A549 (cell line): ENCODE measurements at regions not wholly inside any gene's neighbourhood (a gene's known extent, or its start where the extent isn't known, plus 50 kb on each side); places are given as distances from the start of the nearest gene placed in this dataset.

Source experiments
- BCL3 ChIP-seq: fragments of >200 bp; sonication (Bioruptor Twin); formaldehyde crosslinking; IDR thresholded peaks from 3 replicates; pipeline ENCODE4 v1.6.1; 2016
- CTCF ChIP-seq: fragments of >200 bp; sonication (Bioruptor Twin); formaldehyde crosslinking; IDR thresholded peaks from 3 replicates; pipeline ENCODE4 v1.5.1; 2016
- E2F6 ChIP-seq: IDR thresholded peaks from 2 replicates; pipeline ENCODE4 v1.6.1; 2012; ENCODE audit warnings: low read depth, borderline replicate concordance
- FOSL2 ChIP-seq, 2 experiments: fragments of 450-650 bp in 1 of 2; fragments of >200 bp in 1 of 2; sonication (Bioruptor Twin) in 1 of 2; formaldehyde crosslinking; IDR thresholded peaks; 2 replicates each; pipeline versions ENCODE4 v1.5.0 to v1.6.1; 2016 to 2020; ENCODE audit warnings: mild to moderate bottlenecking in 1 of 2, moderate library complexity in 1 of 2
- KDM1A ChIP-seq: fragments of 200-600 bp; sonication (generic); IDR thresholded peaks from 2 replicates; pipeline ENCODE4 v1.6.1; 2016; ENCODE audit warnings: low read depth, mild to moderate bottlenecking
- MYC ChIP-seq: IDR thresholded peaks from 2 replicates; pipeline ENCODE4 v1.6.1; 2012; ENCODE audit warnings: mild to moderate bottlenecking, inconsistent platforms, low read length, improper control_type of control experiment, borderline replicate concordance
- PBX3 ChIP-seq: IDR thresholded peaks from 2 replicates; pipeline ENCODE4 v1.6.1; 2012
- POLR2A ChIP-seq: IDR thresholded peaks from 2 replicates; pipeline ENCODE4 v1.6.1; 2012; ENCODE audit warnings: mild to moderate bottlenecking, low read length
- POLR2AphosphoS2 ChIP-seq: conservative IDR thresholded peaks from 2 replicates; pipeline ENCODE4 v1.6.1; 2012; ENCODE audit warnings: low read length, improper control_type of control experiment, inconsistent platforms
- RNF2 ChIP-seq: fragments of 200-600 bp; sonication (generic); IDR thresholded peaks from 2 replicates; pipeline ENCODE4 v1.6.1; 2016; ENCODE audit warnings: low read depth, mild to moderate bottlenecking, antibody characterized with exemption, moderate library complexity, borderline replicate concordance
- USF2 ChIP-seq: fragments of 450-650 bp; IDR thresholded peaks from 2 replicates; pipeline ENCODE4 v1.6.1; 2014; ENCODE audit warnings: antibody characterized with exemption

- no peak for TF ChIP-seq CTCF
- TF ChIP-seq POLR2AphosphoS2, result no peak
- TF ChIP-seq MYC, result no peak
- no peak for TF ChIP-seq POLR2A
- no peak for TF ChIP-seq USF2
- TF ChIP-seq RNF2, result no peak
- no peak for TF ChIP-seq BCL3
- TF ChIP-seq KDM1A, result no peak
- no peak for TF ChIP-seq E2F6
- TF ChIP-seq PBX3, result no peak
- no peak for TF ChIP-seq FOSL2 (IDR thresholded peaks at IDR 0.05)
- no peak for TF ChIP-seq FOSL2 (CRISPR knock-in tag; IDR thresholded peaks at IDR 0.05)
Observed at GRCh38 chr2:34627003-34627402, 1027.9 kb upstream of the FAM98A start.
